ENCODE measurements at regions not wholly inside any gene's neighbourhood (a gene's known extent, or its start where the extent isn't known, plus 50 kb on each side); places are given as distances from the start of the nearest gene placed in this dataset.
A peak's percentile ranks its signal among the peaks of the same experiment; 100 is the strongest.

- H3K4me1 ChIP-seq: no peaks in the 10 kb centered on the region
- H3K36me3 ChIP-seq: no peaks in the 10 kb centered on the region
- intact Hi-C loops (cut with DNase I): loop anchor here (10.0 kb wide), 1 partner anchor 940 kb away; no protein-coding TSS in a partner anchor
- TF ChIP-seq, protein P1, sequence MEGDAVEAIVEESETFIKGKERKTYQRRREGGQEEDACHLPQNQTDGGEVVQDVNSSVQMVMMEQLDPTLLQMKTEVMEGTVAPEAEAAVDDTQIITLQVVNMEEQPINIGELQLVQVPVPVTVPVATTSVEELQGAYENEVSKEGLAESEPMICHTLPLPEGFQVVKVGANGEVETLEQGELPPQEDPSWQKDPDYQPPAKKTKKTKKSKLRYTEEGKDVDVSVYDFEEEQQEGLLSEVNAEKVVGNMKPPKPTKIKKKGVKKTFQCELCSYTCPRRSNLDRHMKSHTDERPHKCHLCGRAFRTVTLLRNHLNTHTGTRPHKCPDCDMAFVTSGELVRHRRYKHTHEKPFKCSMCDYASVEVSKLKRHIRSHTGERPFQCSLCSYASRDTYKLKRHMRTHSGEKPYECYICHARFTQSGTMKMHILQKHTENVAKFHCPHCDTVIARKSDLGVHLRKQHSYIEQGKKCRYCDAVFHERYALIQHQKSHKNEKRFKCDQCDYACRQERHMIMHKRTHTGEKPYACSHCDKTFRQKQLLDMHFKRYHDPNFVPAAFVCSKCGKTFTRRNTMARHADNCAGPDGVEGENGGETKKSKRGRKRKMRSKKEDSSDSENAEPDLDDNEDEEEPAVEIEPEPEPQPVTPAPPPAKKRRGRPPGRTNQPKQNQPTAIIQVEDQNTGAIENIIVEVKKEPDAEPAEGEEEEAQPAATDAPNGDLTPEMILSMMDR (IDR thresholded peaks at IDR 0.05): peak; percentile 28
- H3K4me3 ChIP-seq: no peak overlapping the region
- no peaks in the 10 kb centered on the region for H3K27me3 ChIP-seq
- no peak overlapping the region for H3K9ac ChIP-seq (ENCODE audit: low read depth in 2 of 2, low read length in 2 of 2)
- H3K27ac ChIP-seq: no peak overlapping the region
- DNase-seq: no peak
- H3K9me3 ChIP-seq: no peaks in the 10 kb centered on the region
Observed at GRCh38 chr15:93974804-93975481, 256.4 kb upstream of the MCTP2 start.

GRCh38 chr15:93973287-93973686 is 258.1 kb upstream of the MCTP2 start:
- TF ChIP-seq, protein P1 (IDR thresholded peaks at IDR 0.05): no peak
- Histone ChIP-seq H3K27ac (no peak overlapping the region), H3K4me1 (no peaks in the 10 kb centered on the region), H3K27me3 (no peaks in the 10 kb centered on the region), H3K36me3 (no peaks in the 10 kb centered on the region), H3K4me3 (no peak overlapping the region), H3K9me3 (no peaks in the 10 kb centered on the region), H3K9ac (ENCODE audit: low read depth in 2 of 2, low read length in 2 of 2) (no peak overlapping the region)
- intact Hi-C loops (cut with DNase I): loop anchor here (10.0 kb wide), 1 partner anchor 938 kb away; no protein-coding TSS in a partner anchor
- peak; percentile 34 for DNase-seq

DNA sequence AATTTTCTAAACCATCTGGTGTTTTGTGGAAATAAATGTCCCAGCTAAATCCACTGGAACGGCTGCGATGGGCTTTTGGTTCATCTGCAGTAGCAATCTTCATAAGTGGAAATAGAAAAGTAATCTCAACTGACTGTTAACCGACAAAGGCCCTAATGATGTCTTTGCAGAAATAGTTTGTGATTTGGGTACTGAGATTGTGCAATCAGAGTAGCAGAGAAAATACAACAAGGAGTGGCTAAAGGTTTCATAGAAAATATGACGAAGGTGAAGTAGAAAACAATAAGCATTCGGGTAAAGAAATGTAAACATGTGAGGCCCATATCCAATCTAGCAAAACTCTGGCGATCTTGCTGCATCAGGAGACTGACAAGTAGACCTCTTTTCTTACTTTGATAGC is 262.6 kb upstream of the MCTP2 start:
- no peaks in the 10 kb centered on the region for H3K27me3 ChIP-seq
- no peak overlapping the region for H3K27ac ChIP-seq
- TF ChIP-seq, protein P1 (IDR thresholded peaks at IDR 0.05): no peak
- no peak overlapping the region for H3K9ac ChIP-seq (ENCODE audit: low read depth in 2 of 2, low read length in 2 of 2)
- H3K4me3 ChIP-seq: no peak overlapping the region
- no peak for DNase-seq
- H3K4me1 ChIP-seq: no peaks in the 10 kb centered on the region
- no peaks in the 10 kb centered on the region for H3K9me3 ChIP-seq
- H3K36me3 ChIP-seq: no peaks in the 10 kb centered on the region
- intact Hi-C loops (cut with DNase I): no loop called here

DNA sequence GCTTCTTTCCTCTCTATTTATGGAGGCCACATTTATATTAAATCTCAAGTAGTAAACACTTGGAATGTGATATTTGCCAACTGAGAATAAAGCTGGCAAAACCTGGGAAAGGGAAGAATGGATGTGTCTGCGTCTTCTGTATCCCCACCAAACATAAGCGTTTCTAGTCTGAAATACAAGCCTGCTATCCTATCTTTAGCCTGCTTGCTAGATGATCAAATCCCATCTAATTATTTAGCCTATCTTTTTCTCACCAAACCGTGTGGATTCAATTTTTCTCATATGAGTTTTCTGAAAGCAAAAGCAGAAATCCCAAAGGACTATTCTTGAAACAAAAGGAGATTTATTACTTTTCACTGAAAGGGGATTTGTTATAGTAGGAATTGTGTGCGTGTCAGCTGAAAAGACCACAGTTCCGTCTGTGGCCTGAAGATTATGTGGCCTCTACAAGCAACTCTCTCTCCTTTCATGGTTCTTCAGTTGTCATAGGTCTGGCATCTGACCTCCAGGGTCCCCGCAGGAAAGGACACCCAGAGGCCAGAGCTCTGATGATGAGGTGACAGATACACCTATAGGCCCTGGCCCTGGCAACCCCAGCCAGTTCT is 266.0 kb upstream of the MCTP2 start:
- no peak overlapping the region for H3K27ac ChIP-seq
- no peaks in the 10 kb centered on the region for H3K27me3 ChIP-seq
- no peaks in the 10 kb centered on the region for H3K36me3 ChIP-seq
- no peaks in the 10 kb centered on the region for H3K4me1 ChIP-seq
- TF ChIP-seq, protein P1 (IDR thresholded peaks at IDR 0.05): no peak
- no peak overlapping the region for H3K4me3 ChIP-seq
- no peaks in the 10 kb centered on the region for H3K9me3 ChIP-seq
- intact Hi-C loops (cut with DNase I): no loop called here
- no peak for DNase-seq
- H3K9ac ChIP-seq (ENCODE audit: low read depth in 2 of 2, low read length in 2 of 2): no peak overlapping the region

- Histone ChIP-seq H3K9ac (ENCODE audit: low read depth in 2 of 2, low read length in 2 of 2) (no peak overlapping the region), H3K36me3 (no peaks in the 10 kb centered on the region), H3K27me3 (no peaks in the 10 kb centered on the region), H3K9me3 (no peaks in the 10 kb centered on the region), H3K27ac (no peak overlapping the region), H3K4me1 (no peaks in the 10 kb centered on the region), H3K4me3 (no peak overlapping the region)
- no peak for DNase-seq
- TF ChIP-seq, protein P1 (IDR thresholded peaks at IDR 0.05): no peak
- intact Hi-C loops (cut with DNase I): no loop called here
Observed at GRCh38 chr15:93954985-93955571, 276.3 kb upstream of the MCTP2 start.
